Endothelial cell (in vitro differentiated cells): ENCODE measurements at regions not wholly inside any gene's neighbourhood (a gene's known extent, or its start where the extent isn't known, plus 50 kb on each side); places are given as distances from the start of the nearest gene placed in this dataset.

Experiments used
- DNase-seq: peaks from one replicate; pipeline ENCODE4 v3.0.0; 2021; ENCODE audit warnings: low spot score
- H3K27ac Mint-ChIP-seq: one replicate; pipeline ENCODE4 v1.8.0; 2021; ENCODE audit warnings: mixed read lengths, inconsistent platforms; ENCODE audit not compliant: unreplicated experiment
- H3K27me3 Mint-ChIP-seq: one replicate; pipeline ENCODE4 v1.8.0; 2021; ENCODE audit warnings: mild to moderate bottlenecking, moderate library complexity, mixed read lengths, inconsistent platforms; ENCODE audit not compliant: unreplicated experiment
- H3K36me3 Mint-ChIP-seq: one replicate; pipeline ENCODE4 v1.8.0; 2021; ENCODE audit warnings: mild to moderate bottlenecking, low read depth, mixed read lengths, inconsistent platforms; ENCODE audit not compliant: unreplicated experiment
- H3K4me1 Mint-ChIP-seq: one replicate; pipeline ENCODE4 v1.8.0; 2021; ENCODE audit warnings: mild to moderate bottlenecking, mixed read lengths, inconsistent platforms; ENCODE audit not compliant: unreplicated experiment
- H3K4me3 Mint-ChIP-seq: one replicate; pipeline ENCODE4 v1.8.0; 2021; ENCODE audit warnings: mild to moderate bottlenecking, mixed read lengths, inconsistent platforms; ENCODE audit not compliant: unreplicated experiment
- H3K9me3 Mint-ChIP-seq: one replicate; pipeline ENCODE4 v1.8.0; 2021; ENCODE audit warnings: mixed read lengths, inconsistent platforms; ENCODE audit not compliant: unreplicated experiment
- TF ChIP-seq, protein P1 (sequence below): fragments of 200-600 bp; sonication (generic); IDR thresholded peaks from one replicate; pipeline ENCODE4 v1.5.0; 2021; ENCODE audit warnings: antibody characterized with exemption; ENCODE audit not compliant: unreplicated experiment

DNA sequence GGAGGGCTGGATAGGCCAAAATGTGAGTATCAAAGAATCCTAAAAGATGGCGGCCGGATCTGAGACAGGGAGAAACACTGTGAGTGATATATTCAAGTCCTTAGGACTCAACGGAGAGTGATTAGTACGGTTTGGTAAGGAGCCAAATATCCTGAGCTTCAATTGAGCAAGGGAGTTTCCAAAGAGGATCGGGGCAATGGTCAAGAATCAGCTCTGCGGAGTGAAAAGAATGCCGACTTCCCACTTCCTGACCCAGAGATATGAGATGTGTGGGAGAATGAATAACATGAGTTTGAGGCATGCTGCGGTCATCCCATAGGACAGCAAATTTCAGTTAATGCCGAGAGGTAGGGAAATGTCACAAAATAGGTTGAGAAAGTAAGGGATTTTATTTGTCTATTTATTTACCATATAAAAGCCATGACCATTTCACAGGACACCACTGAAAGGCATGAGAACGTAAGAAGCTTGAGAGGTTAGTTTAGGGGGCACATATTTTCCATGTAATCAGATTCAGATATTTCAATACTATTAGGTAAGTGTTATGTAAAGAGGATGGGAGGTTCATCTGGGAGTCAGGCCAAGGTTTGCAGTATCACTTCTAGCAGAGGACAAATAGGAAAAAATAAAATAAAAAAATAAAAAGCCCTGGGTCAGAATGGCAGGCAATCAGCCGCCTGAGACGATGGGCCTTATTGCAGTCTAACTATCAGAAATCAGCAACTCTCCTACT is 165.6 kb downstream of the HGF start:
- H3K4me1 Mint-ChIP-seq, result no peaks in the 10 kb centered on the region
- no peak for DNase-seq
- H3K27ac Mint-ChIP-seq, result no peak overlapping the region
- no peaks in the 10 kb centered on the region for H3K36me3 Mint-ChIP-seq
- H3K9me3 Mint-ChIP-seq, result no peaks in the 10 kb centered on the region
- no peaks in the 10 kb centered on the region for H3K27me3 Mint-ChIP-seq
- TF ChIP-seq, protein P1, sequence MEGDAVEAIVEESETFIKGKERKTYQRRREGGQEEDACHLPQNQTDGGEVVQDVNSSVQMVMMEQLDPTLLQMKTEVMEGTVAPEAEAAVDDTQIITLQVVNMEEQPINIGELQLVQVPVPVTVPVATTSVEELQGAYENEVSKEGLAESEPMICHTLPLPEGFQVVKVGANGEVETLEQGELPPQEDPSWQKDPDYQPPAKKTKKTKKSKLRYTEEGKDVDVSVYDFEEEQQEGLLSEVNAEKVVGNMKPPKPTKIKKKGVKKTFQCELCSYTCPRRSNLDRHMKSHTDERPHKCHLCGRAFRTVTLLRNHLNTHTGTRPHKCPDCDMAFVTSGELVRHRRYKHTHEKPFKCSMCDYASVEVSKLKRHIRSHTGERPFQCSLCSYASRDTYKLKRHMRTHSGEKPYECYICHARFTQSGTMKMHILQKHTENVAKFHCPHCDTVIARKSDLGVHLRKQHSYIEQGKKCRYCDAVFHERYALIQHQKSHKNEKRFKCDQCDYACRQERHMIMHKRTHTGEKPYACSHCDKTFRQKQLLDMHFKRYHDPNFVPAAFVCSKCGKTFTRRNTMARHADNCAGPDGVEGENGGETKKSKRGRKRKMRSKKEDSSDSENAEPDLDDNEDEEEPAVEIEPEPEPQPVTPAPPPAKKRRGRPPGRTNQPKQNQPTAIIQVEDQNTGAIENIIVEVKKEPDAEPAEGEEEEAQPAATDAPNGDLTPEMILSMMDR, result no peak
- no peak overlapping the region for H3K4me3 Mint-ChIP-seq

- Mint-ChIP-seq H3K27me3 (no peaks in the 10 kb centered on the region), H3K36me3 (no peaks in the 10 kb centered on the region), H3K4me1 (no peaks in the 10 kb centered on the region), H3K4me3 (no peak overlapping the region), H3K27ac (no peak overlapping the region), H3K9me3 (no peaks in the 10 kb centered on the region)
- no peak for DNase-seq
- TF ChIP-seq, protein P1, result no peak
These were observed 169.2 kb downstream of the HGF start for GRCh38 chr7:81600608-81601007.

DNA sequence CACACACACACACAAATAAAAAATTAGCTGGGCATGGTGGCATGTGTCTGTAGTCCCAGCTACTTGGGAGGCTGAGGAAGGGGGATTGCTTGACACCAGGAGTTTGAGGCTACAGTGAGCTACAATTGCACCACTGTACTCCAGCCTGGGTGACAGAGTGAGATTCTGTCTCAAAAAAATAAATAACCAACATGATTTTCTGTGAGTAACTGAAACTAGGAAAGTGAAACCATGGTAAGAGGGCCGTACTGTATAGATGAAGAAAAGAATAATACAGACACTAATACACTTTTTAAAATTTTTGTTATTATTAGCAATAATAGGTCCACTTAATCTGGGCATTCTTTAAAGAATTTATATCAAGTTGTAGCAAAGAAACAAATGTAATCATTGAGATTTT is 170.9 kb downstream of the HGF start:
- no peaks in the 10 kb centered on the region for H3K4me1 Mint-ChIP-seq
- H3K27ac Mint-ChIP-seq, result no peak overlapping the region
- no peak for DNase-seq
- no peaks in the 10 kb centered on the region for H3K36me3 Mint-ChIP-seq
- no peak overlapping the region for H3K4me3 Mint-ChIP-seq
- H3K27me3 Mint-ChIP-seq, result no peaks in the 10 kb centered on the region
- TF ChIP-seq, protein P1, result no peak
- no peaks in the 10 kb centered on the region for H3K9me3 Mint-ChIP-seq

DNA sequence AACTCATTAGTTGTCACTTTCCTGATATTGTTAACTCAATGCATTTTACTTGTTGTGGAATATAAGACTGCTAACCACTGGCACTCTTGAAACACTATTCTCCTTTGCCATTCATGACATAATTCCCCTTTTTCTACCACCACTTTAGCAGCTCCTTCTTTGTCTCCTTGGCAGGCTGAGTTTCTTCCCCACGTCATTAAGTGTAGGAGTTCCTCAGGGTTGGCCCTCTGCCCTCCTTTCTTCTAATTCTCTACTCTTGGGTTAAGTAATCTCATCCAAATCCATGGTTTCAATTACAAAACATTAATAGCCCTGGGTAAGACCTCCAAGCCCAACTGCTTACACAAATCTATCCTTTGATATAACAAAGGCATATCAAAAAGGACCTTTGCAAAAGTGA is 175.1 kb downstream of the HGF start:
- Mint-ChIP-seq H3K27ac (no peak overlapping the region), H3K9me3 (no peaks in the 10 kb centered on the region), H3K27me3 (no peaks in the 10 kb centered on the region), H3K4me1 (no peaks in the 10 kb centered on the region), H3K4me3 (no peak overlapping the region), H3K36me3 (no peaks in the 10 kb centered on the region)
- TF ChIP-seq, protein P1, result no peak
- DNase-seq, result no peak

- Mint-ChIP-seq H3K4me3 (no peak overlapping the region), H3K4me1 (no peaks in the 10 kb centered on the region), H3K27me3 (no peaks in the 10 kb centered on the region), H3K27ac (no peak overlapping the region), H3K36me3 (no peaks in the 10 kb centered on the region), H3K9me3 (no peaks in the 10 kb centered on the region)
- DNase-seq, result no peak
- TF ChIP-seq, protein P1, result no peak
These were observed 179.7 kb downstream of the HGF start for GRCh38 chr7:81590131-81590530.
